ENCODE measurements at regions not wholly inside any gene's neighbourhood (a gene's known extent, or its start where the extent isn't known, plus 50 kb on each side); places are given as distances from the start of the nearest gene placed in this dataset.

DNA sequence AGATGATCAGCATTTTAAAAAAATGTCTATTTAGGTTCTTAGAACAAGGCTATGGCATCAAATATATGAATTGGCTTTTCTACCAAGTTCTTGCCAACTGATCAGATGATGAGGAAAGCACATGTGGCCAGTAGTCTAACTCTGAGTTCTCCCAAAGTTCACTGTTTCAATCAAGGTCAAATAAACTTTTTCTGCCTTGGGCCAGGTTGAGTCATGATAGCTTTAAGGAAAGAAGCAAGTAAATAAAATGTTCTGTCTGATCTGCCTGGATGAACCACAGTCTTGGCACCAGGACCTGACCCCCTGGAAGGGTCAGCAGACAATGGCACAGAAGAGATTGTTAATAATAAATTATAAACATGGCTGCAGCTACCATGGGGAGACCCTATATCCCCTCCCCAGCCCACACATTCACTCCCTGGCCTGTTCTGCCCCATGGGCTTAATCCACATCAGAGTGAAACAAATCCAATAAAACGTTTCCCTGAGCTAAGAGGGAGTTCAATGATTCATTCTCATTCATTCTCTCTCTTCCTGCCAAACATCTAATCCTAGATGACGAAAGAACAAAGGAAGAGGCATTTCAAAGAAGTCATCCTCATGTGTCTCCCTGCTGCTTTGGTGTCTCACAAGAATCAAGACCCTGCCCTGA lies 661.6 kb downstream of the DHX35 start:
- FAIRE-seq (no peak), DNase-seq (ENCODE audit: low read depth, low spot score) (peak; percentile 30)
- BruUV-seq (replicated peaks), result no TSS peak
- H3K36me3 ChIP-seq (ENCODE audit: control insufficient read depth in 2 of 2, extremely low read depth in 1 of 2, insufficient read depth in 2 of 2, low read length in 2 of 2), result no peaks in the 10 kb centered on the region
- dilution Hi-C loops (cut with MboI; ENCODE audit: extremely low pct_ligation_motif_present, low sequenced_read_pairs), result no loop called here
- no peaks in the 10 kb centered on the region for H3K9me1 ChIP-seq (replicated peaks; ENCODE audit: control insufficient read depth, extremely low read depth, insufficient read depth, low read length)
- H3K9me3 ChIP-seq (replicated peaks; ENCODE audit: control insufficient read depth, insufficient read depth, low read length), result no peaks in the 10 kb centered on the region
- H2AFZ ChIP-seq (ENCODE audit: low read depth, low read length), result peak overlapping the region; percentile 23
- no peaks in the 10 kb centered on the region for H3K4me1 ChIP-seq (ENCODE audit: control insufficient read depth, extremely low read depth, insufficient read depth, low read length)
- ChIA-PET POLR2A (no interaction called here), CTCF (no interaction called here)
- intact Hi-C loops (cut with micrococcal nuclease), result no loop called here
- H3K4me3 ChIP-seq (replicated peaks in 1 of 3; ENCODE audit: insufficient read depth in 1 of 3, low read depth in 1 of 3, low read length in 3 of 3), result no peak overlapping the region
- no peaks in the 10 kb centered on the region for H4K20me1 ChIP-seq (replicated peaks; ENCODE audit: control insufficient read depth, extremely low read depth, insufficient read depth, low read length)
- H3K27me3 ChIP-seq (ENCODE audit: control insufficient read depth in 2 of 2, insufficient read depth in 2 of 2, low read length in 2 of 2), result no peaks in the 10 kb centered on the region
- H3K4me2 ChIP-seq (ENCODE audit: insufficient read depth, low read length), result no peak overlapping the region
- no peak overlapping the region for H3K9ac ChIP-seq (replicated peaks; ENCODE audit: extremely low read depth, insufficient read depth, low read length)
- TF ChIP-seq FOS (IDR thresholded peaks at IDR 0.05; ENCODE audit: borderline replicate concordance, insufficient read depth, low read length) (peak; percentile 13), POLR2AphosphoS5 (IDR thresholded peaks at IDR 0.05; ENCODE audit: insufficient read depth, low read depth, low read length) (no peak)
- H3K79me2 ChIP-seq (ENCODE audit: control insufficient read depth, insufficient read depth, low read length), result no peaks in the 10 kb centered on the region
- H3K27ac ChIP-seq (ENCODE audit: insufficient read depth, low read depth, low read length), result no peak overlapping the region

DNA sequence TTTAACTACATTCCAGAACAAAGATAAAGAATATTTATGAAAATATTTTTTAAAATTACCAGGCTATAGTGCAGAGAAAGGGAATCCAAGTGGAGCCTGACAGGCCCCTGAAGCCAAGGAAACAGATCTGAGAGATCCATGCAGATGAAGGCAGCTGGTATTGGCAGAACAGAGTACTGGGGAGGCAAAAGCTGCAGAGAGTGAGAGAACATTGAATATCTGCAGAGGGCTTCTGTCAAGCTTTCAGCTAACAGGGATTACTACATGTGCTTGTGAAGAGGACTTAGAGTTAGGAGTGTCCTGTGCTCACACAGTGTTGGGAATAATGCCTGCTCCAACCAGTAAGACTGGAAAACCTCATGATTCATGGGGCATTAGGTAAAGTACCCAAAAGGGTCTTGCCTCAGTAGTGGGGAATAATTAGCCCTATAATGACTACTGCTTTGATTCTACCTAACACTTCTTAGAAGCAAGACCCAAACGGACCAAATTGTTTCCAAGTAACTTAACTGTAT lies 657.2 kb downstream of the DHX35 start:
- POLR2A ChIA-PET, result no interaction called here
- H3K27me3 ChIP-seq (ENCODE audit: control insufficient read depth in 2 of 2, insufficient read depth in 2 of 2, low read length in 2 of 2), result no peaks in the 10 kb centered on the region
- no peaks in the 10 kb centered on the region for H3K4me1 ChIP-seq (ENCODE audit: control insufficient read depth, extremely low read depth, insufficient read depth, low read length)
- no peak overlapping the region for H3K9ac ChIP-seq (replicated peaks; ENCODE audit: extremely low read depth, insufficient read depth, low read length)
- no peak overlapping the region for H2AFZ ChIP-seq (ENCODE audit: low read depth, low read length)
- no peak for TF ChIP-seq POLR2AphosphoS5 (IDR thresholded peaks at IDR 0.05; ENCODE audit: insufficient read depth, low read depth, low read length)
- no peak for TF ChIP-seq FOS (IDR thresholded peaks at IDR 0.05; ENCODE audit: borderline replicate concordance, insufficient read depth, low read length)
- TF ChIP-seq EZH2 (IDR thresholded peaks at IDR 0.05; ENCODE audit: borderline replicate concordance, low read depth, low read length, severe bottlenecking), result no peak
- TF ChIP-seq, protein P1, sequence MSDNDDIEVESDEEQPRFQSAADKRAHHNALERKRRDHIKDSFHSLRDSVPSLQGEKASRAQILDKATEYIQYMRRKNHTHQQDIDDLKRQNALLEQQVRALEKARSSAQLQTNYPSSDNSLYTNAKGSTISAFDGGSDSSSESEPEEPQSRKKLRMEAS (IDR thresholded peaks at IDR 0.05; ENCODE audit: insufficient read depth, insufficient read length), result no peak
- TF ChIP-seq POLR2A (IDR thresholded peaks at IDR 0.05; ENCODE audit: low read depth, low read length), result no peak
- TF ChIP-seq, protein P2, sequence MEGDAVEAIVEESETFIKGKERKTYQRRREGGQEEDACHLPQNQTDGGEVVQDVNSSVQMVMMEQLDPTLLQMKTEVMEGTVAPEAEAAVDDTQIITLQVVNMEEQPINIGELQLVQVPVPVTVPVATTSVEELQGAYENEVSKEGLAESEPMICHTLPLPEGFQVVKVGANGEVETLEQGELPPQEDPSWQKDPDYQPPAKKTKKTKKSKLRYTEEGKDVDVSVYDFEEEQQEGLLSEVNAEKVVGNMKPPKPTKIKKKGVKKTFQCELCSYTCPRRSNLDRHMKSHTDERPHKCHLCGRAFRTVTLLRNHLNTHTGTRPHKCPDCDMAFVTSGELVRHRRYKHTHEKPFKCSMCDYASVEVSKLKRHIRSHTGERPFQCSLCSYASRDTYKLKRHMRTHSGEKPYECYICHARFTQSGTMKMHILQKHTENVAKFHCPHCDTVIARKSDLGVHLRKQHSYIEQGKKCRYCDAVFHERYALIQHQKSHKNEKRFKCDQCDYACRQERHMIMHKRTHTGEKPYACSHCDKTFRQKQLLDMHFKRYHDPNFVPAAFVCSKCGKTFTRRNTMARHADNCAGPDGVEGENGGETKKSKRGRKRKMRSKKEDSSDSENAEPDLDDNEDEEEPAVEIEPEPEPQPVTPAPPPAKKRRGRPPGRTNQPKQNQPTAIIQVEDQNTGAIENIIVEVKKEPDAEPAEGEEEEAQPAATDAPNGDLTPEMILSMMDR (IDR thresholded peaks at IDR 0.05; ENCODE audit: extremely low read depth in 1 of 2, insufficient read depth in 1 of 2, low read depth in 1 of 2, low read length in 2 of 2), result no peak
- TF ChIP-seq MYC (IDR thresholded peaks at IDR 0.05; ENCODE audit: low read depth, low read length), result no peak
- no peak for TF ChIP-seq JUN (IDR thresholded peaks at IDR 0.05; ENCODE audit: borderline replicate concordance, insufficient read depth, insufficient read length, low read depth)
- no peak for TF ChIP-seq GATA2 (IDR thresholded peaks at IDR 0.05; ENCODE audit: insufficient read depth, insufficient read length, low read depth, low read length)
- H4K20me1 ChIP-seq (replicated peaks; ENCODE audit: control insufficient read depth, extremely low read depth, insufficient read depth, low read length), result no peaks in the 10 kb centered on the region
- H3K9me1 ChIP-seq (replicated peaks; ENCODE audit: control insufficient read depth, extremely low read depth, insufficient read depth, low read length), result no peaks in the 10 kb centered on the region
- CTCF ChIA-PET, result no interaction called here
- BruUV-seq (replicated peaks), result no TSS peak
- FAIRE-seq (no peak), DNase-seq (ENCODE audit: low read depth, low spot score) (no peak)
- H3K9me3 ChIP-seq (replicated peaks; ENCODE audit: control insufficient read depth, insufficient read depth, low read length), result no peaks in the 10 kb centered on the region
- no peaks in the 10 kb centered on the region for H3K36me3 ChIP-seq (ENCODE audit: control insufficient read depth in 2 of 2, extremely low read depth in 1 of 2, insufficient read depth in 2 of 2, low read length in 2 of 2)
- H3K4me3 ChIP-seq (replicated peaks in 1 of 3; ENCODE audit: insufficient read depth in 1 of 3, low read depth in 1 of 3, low read length in 3 of 3), result no peak overlapping the region
- intact Hi-C loops (cut with micrococcal nuclease) (no loop called here), dilution Hi-C loops (cut with MboI; ENCODE audit: extremely low pct_ligation_motif_present, low sequenced_read_pairs) (no loop called here)
- no peak overlapping the region for H3K4me2 ChIP-seq (ENCODE audit: insufficient read depth, low read length)
- H3K79me2 ChIP-seq (ENCODE audit: control insufficient read depth, insufficient read depth, low read length), result no peaks in the 10 kb centered on the region
- no peak overlapping the region for H3K27ac ChIP-seq (ENCODE audit: insufficient read depth, low read depth, low read length)
